NOMO-1 (cell line): ENCODE measurements at regions not wholly inside any gene's neighbourhood (a gene's known extent, or its start where the extent isn't known, plus 50 kb on each side); places are given as distances from the start of the nearest gene placed in this dataset.

Experiments used
- DNase-seq, 2 experiments: peaks; one replicate each; lab custom pipeline; 2025; ENCODE audit not compliant: unreplicated experiment in 2 of 2; lab: John Stamatoyannopoulos, UW

DNA sequence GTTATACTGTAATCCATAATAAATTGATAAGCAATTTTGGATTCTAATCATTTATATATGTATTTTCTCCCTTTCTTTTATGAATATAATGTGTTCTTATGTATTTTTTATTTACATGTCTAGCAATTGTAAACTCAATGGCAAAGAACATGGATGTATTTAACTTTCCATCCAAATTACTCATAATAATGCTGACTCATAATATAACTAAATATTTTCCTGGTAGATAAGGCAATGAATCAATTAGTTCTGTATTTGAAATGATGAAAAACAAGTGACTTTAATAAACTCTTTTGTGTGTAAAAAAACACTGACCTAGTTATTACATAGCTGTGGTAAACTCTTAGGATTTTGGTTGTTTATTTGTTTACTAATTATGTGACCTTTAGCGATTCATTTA is 211.2 kb downstream of the DTHD1 start:
- DNase-seq, result no peak

DNA sequence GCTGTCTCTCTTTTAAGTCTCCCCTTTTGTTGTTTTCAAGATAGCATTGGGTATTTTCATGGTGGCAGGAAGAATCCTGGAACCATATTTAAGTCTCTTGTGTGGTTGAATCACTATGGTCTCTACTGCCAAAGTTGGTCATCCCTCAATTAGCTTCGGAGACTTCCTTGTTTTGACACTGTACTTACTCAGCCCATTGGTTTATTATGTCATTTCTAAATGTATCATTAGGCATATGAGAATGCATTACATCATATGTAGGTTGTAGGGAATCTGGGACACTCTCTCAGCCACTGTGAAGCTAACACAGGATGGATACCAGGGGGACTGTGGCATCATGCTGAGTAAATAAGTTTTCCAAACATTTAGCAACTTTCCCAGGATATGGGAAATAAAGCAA is 211.8 kb downstream of the DTHD1 start:
- DNase-seq, result no peak

DNA sequence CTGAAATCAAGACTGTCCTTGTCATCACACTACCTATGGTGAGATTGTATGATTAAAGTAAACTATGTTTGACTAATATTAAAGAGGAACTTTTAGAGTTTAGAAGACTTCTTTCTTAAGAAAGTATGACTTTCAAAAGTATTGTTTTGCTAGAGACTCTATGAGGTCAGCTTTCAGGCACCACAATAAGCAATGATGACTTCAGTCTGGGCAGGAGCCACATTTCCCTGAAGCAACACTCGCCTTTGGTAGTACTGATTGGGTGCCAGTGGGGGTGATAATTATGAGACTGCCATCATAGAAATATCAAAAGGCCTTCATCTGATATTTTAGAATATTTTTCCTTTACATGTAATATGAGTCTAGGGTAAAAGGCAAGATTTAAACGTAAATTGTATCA is 212.6 kb downstream of the DTHD1 start:
- DNase-seq, result no peak

DNA sequence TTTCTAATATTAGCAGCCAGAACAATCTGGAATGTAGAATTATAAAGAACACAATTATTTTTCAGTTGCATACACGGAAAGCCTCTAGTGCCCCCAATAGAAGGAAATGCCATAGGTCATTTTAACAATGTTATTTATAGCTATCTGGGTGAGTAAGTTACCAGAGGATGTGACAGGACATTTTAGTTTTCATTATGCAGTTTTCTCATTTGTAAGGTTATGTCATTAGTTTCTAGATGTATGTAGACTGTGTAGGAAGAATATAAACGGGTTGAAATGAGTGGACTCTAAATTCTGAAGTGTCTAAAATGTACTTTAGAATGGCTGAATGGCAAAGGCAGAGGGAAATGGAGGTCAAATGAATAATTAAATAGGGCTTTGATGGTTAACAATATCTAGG is 213.3 kb downstream of the DTHD1 start:
- no peak for DNase-seq

DNA sequence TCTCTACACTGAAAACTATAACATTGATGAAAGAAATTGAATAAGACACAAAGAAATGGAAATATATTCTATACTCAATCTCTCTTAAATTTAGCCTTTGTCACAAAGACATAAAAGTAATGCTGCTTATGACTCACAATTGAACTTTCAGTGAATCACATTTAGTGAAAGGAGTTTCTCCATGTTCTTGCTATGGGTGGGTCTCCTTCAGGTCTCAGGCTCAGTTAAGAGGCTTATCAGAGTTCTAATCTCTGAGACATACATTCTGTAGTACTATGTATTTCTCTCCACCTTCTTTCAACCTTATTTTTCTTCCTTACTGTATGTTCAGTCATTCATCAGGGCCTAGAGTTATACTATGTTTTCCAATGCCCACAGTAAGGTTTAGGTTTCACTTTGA is 220.9 kb downstream of the DTHD1 start:
- DNase-seq, result no peak

DNA sequence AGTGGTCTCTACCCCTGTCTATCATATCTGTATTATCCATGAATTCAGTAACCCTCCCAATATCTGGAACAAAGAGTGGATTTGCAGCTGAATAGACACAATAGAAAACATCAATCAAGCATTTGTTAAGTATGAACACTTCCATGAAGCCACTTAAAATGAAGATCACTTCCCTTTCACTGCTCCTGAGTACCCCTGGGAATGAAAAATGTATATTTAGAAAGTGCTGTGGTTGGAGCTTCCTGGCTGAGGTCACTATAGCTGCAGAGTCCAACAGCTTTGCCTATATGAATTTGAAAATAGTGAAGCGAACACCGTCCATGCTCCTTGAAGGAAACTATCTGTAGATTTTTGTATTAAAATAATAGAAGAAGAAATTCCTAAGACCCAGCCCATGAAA is 227.0 kb downstream of the DTHD1 start:
- DNase-seq, result no peak

DNA sequence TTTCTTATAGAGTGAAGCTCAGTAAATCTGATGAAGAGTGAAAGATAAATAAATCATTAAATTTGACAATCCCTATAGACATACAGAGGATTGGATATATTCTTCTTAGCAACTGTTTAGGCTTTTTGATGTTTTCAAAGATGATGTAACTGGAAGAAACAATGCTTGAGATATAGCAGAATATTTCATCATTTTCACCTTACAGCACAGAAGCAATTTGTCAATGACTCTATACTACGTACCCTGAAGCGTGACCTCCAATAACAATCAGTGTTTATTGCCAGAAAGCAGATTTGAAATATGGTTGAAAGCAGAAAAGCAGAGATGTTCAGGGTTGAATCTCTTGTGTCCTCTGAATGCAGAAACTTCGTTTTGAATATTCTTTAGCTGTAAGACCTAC is 228.4 kb downstream of the DTHD1 start:
- no peak for DNase-seq

DNA sequence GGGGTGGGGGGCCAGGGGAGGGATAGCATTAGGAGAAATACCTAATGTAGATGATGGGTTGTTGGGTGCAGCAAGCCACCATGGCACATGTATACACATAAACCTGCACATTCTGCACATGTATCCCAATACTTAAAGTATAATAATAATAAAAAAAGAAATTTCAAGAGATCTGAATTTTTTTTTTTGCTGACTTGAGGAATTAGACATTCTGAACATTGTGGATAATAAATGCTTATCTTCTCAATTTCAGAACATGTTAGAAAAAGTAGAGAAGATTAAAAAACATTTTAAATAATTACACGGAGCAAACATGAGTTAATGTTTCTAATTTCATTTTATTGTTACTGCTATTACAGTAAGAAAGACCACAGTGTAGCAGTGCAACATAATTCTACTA is 230.4 kb downstream of the DTHD1 start:
- no peak for DNase-seq

DNA sequence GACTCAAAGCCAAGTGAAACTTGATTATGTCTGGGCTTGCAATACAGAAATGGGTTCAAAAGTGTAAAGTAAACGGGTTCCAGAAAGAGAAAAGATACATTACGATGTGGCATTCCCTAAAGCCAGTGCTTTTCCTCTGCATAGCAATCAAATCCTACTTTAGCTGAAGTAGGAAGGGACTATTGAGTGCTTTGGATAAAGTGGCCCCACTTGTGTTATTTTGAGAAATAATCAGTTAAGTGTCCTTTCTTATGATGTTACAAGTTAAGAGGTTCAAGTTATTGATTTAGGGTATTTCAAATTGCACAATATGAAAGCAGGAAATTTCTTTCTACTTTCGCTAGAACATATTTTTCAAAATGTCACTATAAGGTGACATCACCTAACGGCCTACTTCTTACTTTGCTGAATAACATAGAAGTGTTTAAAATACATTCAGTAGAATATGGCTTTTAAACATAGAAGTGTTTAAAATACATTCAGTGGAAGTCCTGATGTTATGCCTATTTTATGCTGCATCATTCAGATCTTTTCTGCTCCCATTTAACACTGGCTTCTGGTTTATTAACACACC is 235.2 kb downstream of the DTHD1 start:
- no peak for DNase-seq

DNA sequence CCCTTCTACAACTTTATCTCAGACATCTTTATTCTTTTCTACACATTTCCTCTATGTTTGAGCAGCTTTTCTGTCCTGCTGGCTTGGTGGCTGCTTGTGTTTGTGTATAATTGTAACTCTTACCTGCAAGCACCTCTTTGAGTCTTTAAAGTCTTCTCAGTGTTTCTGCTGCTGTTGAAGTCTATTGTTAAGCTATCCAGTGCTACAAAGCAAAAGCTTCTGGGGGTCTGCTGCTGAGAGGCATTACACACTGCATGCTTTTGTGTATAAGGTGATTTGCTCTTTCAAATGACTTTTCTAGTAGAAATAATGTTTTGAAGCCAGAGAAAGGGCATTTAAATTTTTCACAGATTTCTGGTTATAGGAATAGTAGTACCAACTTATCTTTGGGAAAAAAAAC is 241.8 kb downstream of the DTHD1 start:
- no peak for DNase-seq

DNA sequence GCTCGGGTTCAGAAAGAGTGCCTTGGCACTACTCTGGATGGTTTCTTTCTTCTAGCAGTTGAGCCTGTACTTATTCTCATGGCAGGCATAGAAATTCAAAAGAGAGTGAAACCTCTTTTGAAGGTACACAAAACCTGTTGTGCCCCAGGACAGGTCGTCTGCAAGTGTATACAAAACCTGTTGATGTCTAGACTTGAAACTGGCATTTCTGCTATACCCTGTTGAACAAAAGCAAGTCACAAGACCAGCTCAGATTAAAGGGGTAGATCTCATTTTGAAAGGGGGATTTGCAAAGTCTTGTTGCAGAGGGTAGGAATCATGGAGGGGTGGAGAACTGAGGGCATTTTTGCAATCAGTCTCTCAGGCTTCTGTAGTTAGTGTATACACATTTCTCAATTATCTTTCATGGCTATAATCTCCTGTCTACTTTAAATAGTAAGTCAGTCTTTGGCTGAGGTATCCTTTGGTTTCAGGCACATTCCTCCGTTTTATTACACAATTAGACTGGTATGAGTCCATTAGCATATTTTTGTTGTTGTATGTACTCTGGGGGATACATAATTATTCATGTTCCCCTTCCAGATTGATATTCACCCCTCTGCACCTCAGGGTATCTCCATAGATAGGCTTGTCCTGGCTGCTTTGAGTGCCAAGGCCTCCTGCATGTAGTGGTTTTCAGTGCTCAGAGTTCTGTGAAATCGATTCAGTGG is 251.4 kb downstream of the DTHD1 start:
- no peak for DNase-seq

DNA sequence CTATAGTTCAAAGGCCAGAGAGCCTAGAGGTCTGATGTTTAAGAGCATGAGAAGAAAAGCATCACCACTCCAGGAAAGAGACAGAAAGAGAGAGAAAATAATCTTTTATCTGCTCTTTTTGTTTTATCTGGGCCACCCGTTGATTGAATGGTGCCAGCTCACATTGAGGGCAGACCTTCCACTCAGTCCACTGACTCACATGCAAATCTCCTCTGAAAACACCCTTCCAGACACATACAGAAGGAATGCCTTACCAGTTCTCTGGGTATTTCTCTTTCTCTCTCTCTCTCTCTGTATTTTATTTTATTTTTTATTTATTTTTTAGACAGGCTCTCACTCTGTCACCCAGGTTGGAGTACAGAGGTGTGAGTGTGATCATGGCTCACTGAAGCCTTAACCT is 252.5 kb downstream of the DTHD1 start:
- DNase-seq, result no peak

DNA sequence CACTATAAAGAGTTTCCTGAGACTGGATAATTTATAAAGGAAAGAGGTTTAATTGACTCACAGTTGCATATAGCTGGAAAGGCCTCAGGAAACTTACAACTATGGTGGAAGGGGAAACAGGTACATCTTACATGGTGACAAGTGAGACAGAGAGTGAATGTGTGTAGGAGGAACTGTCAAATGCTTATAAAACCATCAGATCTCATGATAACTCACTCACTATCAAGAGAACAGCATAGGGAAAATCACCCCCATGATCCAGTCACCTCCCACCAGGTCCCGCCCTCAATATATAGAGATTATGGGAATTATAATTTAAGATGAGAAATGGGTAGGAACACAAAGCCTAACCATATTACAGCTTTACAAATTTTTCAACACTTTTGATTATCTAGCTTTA is 266.0 kb downstream of the DTHD1 start:
- no peak for DNase-seq

DNA sequence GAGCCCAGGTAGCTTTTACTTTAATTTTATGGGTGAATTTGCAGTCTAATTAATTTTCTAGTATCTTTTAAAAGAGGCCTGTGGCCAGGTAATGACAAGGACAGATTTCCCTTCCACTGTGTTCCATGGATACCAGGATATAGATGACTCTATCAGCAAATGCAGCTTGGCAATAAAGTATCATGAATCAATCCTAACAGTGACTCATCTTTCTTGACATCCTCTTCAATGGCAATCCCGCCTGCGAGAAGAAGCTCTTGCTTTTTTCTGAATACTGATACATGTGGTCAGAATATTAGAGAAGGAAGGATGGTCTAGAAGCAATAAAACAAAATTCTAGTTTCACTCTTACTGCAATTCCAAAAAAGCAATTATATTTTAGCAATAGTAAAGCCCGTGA is 267.8 kb downstream of the DTHD1 start:
- DNase-seq, result peak in 1 of 2 experiments; percentile 44

DNA sequence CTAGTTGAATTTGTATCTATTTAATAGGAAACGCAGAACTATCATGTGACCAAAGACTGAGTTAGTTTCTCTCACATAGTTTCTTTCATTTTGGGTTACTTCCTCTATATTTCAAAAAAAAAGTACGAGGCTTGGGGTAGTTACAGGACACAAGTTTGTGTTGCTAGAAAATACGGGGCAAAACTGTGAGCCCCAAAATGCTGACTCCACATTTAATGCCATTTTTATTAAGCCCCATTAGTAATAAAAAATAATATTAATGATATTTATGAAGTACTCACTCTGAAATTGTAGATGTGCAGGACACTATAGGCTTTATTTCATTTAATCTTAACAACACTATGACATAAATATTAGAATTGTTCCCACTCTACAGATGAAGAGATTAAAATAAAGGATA is 268.6 kb downstream of the DTHD1 start:
- DNase-seq, result peak in 1 of 2 experiments; percentile 41

DNA sequence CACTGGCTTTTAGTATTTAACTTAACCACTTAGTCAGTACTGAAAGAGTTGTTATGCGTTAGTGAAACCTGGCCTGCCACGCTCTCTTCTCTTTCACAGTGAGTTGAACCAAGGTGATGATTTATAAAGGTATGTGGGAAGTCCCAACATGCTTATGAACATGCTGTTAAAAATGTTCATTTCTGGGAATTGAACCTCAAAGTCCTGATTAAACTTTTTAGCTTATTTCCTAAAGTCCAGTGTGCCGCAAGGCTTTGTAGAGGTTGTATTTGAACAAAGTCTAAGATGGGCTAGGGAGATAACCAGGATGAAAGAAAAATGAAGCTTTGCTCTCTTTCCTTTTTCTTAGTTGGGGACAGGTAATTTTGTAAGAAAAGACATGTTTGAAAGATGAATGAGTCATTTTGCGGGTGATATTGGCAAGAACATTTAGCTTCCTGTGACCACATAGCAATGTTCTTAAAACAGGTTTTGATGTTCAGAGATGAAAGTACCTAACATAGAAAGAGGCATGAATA is 270.3 kb downstream of the DTHD1 start:
- DNase-seq, result no peak

DNA sequence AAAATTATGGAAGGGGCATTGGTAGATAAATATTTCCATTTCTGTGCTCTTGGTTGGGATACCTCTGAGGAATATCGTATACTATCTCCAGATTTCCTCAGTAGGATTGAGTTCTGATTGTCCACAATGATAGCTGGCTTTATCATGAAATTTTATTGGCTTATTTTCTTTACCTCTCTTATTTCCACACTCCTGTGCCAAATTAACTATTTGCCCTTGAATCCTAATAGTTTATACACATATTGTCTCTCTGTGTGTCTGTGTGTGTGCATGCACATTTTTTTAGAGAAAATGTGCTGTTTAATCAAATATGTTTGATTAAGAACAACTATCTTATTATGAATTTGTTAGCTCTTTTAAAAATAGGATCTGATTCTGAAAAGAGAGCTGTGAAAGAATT is 271.6 kb downstream of the DTHD1 start:
- no peak for DNase-seq

DNA sequence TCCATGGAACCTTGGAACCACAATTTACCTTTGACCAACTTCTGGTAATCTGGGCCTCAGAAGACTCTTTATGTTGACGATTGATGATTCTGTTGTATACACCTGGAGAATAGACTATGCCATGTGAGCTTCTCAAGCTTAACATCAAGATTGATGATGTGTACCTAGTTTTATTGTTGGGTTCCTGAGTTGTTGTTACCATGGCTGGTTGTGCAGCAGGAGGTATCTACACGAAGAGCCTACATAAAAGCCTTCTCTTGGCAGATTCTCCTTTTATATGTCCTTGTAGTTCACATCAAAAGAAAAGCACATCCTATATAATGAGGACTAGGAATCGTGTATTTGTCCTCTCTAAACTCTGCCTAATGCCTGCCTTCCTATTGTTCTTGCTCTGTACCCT is 272.0 kb downstream of the DTHD1 start:
- no peak for DNase-seq

DNA sequence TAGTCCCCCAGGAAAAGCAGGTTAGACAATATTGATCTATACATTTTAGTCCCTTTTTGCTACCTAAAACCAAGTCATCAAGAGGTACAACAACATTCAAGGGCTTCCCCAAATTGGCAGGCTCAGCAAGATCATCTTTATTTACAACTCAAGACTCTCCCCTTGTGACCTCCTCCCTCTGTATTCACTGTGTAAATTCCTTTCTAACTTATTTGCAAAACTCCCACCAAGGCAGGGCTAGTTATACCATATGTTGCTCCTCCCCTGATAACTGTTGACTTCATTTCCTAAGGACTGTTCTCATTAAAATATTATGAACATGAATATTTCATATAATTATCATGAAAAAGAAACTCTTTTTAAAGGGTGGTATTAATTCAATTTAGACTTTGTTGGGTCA is 275.6 kb downstream of the DTHD1 start:
- DNase-seq, result no peak

DNA sequence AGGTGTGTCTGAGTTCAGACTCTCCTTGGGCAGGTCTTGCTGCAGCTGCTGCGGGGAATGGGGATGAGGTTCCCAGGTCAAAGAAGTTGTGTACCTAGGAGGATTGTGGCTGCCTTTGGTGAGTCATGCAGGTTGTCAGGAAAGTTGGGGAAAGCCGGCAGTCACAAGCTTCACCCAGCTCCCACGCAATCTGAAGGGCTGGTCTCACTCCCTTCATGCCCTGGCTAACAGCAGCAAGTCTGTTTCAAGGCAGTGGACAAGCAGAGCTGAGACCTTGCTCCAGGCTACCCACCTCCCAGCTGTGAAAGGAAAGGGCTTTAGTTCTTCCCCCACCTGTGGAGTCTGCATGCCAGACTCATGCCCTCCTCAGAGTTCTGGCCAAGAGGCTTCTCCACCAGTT is 287.2 kb downstream of the DTHD1 start:
- DNase-seq, result no peak

DNA sequence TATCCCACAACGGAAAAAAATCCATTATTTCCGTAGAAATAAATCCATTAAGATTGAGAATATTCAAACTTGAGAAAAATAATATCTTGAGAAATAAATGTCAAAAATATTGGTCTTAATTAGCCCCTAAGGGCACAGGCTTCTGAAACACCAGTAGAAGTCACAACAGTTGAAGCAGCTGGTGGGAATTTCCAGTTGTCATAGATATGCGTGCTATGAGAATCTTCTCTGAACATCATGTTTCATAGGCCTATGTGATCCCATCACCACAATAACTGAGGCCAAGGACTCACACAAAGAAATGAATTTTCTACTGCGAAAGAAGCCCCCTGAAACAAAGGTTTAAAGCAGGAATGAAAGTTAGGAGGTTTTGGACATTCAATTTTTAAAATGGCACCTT is 292.0 kb downstream of the DTHD1 start:
- no peak for DNase-seq

DNA sequence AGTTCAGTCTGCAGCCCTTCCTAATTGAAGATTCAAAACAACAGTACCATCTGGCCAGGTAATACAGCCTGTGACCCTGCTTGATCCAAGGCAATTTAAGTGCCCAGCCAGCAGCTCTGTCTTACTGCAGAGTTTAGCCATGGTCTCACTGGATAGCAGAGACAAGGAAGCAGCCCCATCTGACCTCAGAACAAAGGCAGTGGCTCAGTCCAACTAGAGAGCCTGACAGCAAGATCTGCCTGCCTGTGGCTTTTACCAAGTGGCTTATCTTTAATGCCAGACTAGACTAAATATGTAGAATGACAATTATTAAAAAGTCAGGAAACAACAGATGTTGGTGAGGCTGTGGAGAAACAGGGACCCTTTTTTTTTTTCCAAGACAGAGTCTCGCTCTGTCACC is 293.4 kb downstream of the DTHD1 start:
- no peak for DNase-seq

DNA sequence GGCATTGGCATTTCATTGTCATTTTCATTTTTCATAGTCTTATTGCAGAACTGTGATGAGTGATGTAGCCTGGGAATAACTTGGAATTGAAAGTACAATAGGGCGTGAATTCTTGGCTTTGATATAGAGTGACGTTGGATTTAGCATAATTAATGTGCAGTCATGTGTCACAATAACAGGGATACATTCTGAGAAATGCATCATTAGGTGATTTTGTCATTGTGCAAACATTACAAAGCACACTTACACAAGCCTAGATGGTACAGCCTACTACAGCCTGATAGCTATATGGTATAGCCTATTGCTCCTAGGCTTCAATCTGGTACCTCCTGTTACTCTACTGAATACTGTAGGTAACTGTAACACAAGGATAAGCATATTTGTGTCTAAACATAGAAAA is 300.8 kb downstream of the DTHD1 start:
- DNase-seq, result no peak
